Ishikawa (cell line): ENCODE measurements at regions not wholly inside any gene's neighbourhood (a gene's known extent, or its start where the extent isn't known, plus 50 kb on each side); places are given as distances from the start of the nearest gene placed in this dataset.

Experiments used
- CEBPB ChIP-seq: IDR thresholded peaks from 2 replicates; pipeline ENCODE4 v1.6.1; 2012
- CREB1 ChIP-seq: IDR thresholded peaks from 2 replicates; pipeline ENCODE4 v1.6.1; 2012; ENCODE audit warnings: low read depth
- EGR1 ChIP-seq: IDR thresholded peaks from 2 replicates; pipeline ENCODE4 v1.6.1; 2012
- EP300 ChIP-seq: IDR thresholded peaks from 2 replicates; pipeline ENCODE4 v1.6.1; 2012; ENCODE audit warnings: borderline replicate concordance
- FOXM1 ChIP-seq: IDR thresholded peaks from 2 replicates; pipeline ENCODE4 v1.6.1; 2012; ENCODE audit warnings: low read depth, borderline replicate concordance
- MAX ChIP-seq: IDR thresholded peaks from 2 replicates; pipeline ENCODE4 v1.6.1; 2012
- NFIC ChIP-seq: IDR thresholded peaks from 2 replicates; pipeline ENCODE4 v1.6.1; 2012
- RAD21 ChIP-seq: IDR thresholded peaks from 2 replicates; pipeline ENCODE4 v1.6.1; 2012; ENCODE audit warnings: low read depth
- TAF1 ChIP-seq: IDR thresholded peaks from 2 replicates; pipeline ENCODE4 v1.6.1; 2012; ENCODE audit warnings: low read depth, mild to moderate bottlenecking
- TCF12 ChIP-seq: IDR thresholded peaks from 2 replicates; pipeline ENCODE4 v1.6.1; 2012; ENCODE audit warnings: low read depth
- TEAD4 ChIP-seq: IDR thresholded peaks from 2 replicates; pipeline ENCODE4 v1.6.1; 2012
- USF1 ChIP-seq: IDR thresholded peaks from 2 replicates; pipeline ENCODE4 v1.6.1; 2012
- YY1 ChIP-seq: IDR thresholded peaks from 2 replicates; pipeline ENCODE4 v1.6.1; 2012; ENCODE audit warnings: low read depth
- ZBTB7A ChIP-seq: IDR thresholded peaks from 2 replicates; pipeline ENCODE4 v1.6.1; 2012; ENCODE audit warnings: low read depth
- TF ChIP-seq, protein P1 (sequence below): IDR thresholded peaks from 2 replicates; pipeline ENCODE4 v1.6.1; 2012; ENCODE audit warnings: low read depth, mild to moderate bottlenecking

DNA sequence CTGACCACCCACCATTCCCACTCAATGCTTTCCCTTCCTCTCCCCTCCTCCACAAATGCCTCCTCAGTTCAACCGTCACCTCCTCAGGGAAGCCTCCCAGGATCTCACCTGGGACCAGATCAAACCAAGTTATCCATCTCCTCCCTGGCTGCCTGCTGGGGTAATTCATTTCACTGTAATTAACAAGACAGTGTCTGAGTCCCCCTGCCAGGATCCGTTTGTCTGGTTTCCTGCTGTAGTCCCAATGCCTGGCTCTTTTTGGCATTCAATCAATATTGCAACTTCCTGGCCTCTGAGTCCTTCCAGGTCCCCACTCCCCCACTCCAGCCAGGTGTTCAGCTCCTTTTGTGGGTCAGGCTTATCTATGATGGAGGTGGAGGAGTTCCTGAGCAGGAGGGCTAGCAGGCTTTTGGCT is 687.7 kb downstream of the PTPRU start:
- TF ChIP-seq EGR1 (no peak), YY1 (no peak), USF1 (no peak), MAX (no peak), NFIC (no peak), TEAD4 (no peak), EP300 (no peak), CREB1 (no peak), TCF12 (no peak), TAF1 (no peak), FOXM1 (no peak)
- TF ChIP-seq, protein P1, sequence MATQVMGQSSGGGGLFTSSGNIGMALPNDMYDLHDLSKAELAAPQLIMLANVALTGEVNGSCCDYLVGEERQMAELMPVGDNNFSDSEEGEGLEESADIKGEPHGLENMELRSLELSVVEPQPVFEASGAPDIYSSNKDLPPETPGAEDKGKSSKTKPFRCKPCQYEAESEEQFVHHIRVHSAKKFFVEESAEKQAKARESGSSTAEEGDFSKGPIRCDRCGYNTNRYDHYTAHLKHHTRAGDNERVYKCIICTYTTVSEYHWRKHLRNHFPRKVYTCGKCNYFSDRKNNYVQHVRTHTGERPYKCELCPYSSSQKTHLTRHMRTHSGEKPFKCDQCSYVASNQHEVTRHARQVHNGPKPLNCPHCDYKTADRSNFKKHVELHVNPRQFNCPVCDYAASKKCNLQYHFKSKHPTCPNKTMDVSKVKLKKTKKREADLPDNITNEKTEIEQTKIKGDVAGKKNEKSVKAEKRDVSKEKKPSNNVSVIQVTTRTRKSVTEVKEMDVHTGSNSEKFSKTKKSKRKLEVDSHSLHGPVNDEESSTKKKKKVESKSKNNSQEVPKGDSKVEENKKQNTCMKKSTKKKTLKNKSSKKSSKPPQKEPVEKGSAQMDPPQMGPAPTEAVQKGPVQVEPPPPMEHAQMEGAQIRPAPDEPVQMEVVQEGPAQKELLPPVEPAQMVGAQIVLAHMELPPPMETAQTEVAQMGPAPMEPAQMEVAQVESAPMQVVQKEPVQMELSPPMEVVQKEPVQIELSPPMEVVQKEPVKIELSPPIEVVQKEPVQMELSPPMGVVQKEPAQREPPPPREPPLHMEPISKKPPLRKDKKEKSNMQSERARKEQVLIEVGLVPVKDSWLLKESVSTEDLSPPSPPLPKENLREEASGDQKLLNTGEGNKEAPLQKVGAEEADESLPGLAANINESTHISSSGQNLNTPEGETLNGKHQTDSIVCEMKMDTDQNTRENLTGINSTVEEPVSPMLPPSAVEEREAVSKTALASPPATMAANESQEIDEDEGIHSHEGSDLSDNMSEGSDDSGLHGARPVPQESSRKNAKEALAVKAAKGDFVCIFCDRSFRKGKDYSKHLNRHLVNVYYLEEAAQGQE, result no peak

- TF ChIP-seq, protein P1, result no peak
- no peak for TF ChIP-seq TCF12
- no peak for TF ChIP-seq RAD21
Observed at GRCh38 chr1:29921741-29922140, 685.4 kb downstream of the PTPRU start.

DNA sequence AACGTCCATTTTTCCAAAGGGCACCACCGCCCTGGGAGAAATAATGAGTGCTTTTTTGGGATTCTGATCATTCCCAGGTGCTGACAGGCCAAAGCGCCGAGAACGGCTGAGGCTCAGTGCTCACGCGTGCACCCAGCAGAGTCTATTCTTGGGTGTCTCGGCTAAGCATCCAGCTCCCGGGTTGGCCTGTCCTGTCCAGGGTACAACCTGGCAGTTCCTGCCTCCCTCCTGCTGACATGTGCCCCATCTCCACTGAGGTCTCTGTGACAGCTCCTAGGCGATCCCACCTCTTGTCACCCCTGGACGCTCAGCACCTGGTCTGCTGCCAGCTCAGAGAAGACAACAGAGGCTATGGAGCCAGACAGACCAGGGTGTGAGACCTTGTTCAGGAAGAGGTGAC is 684.5 kb downstream of the PTPRU start:
- TF ChIP-seq, protein P1, result no peak
- TF ChIP-seq TAF1 (no peak), USF1 (no peak), EGR1 (no peak), FOXM1 (no peak), CEBPB (no peak)

- TF ChIP-seq, protein P1, result no peak
- no peak for TF ChIP-seq YY1
- no peak for TF ChIP-seq TCF12
- no peak for TF ChIP-seq EGR1
- TF ChIP-seq RAD21, result no peak
- no peak for TF ChIP-seq EP300
- TF ChIP-seq USF1, result no peak
- no peak for TF ChIP-seq CEBPB
- TF ChIP-seq CREB1, result no peak
- no peak for TF ChIP-seq FOXM1
- TF ChIP-seq ZBTB7A, result no peak
Observed at GRCh38 chr1:29920316-29920715, 684.0 kb downstream of the PTPRU start.
